Testis (tissue), 2 donors: ENCODE measurements at regions not wholly inside any gene's neighbourhood (a gene's known extent, or its start where the extent isn't known, plus 50 kb on each side); places are given as distances from the start of the nearest gene placed in this dataset.

Experiments
- CTCF ChIP-seq, 3 experiments: fragments of 450-650 bp in 2 of 3; fragments of 200-600 bp in 1 of 3; sonication (generic) in 1 of 3; IDR thresholded peaks; one replicate each; pipeline ENCODE4 v1.5.1; 2016 to 2019; ENCODE audit warnings: antibody characterized with exemption in 3 of 3, mild to moderate bottlenecking in 2 of 3, moderate library complexity in 1 of 3
- POLR2A ChIP-seq: fragments of 450-650 bp; IDR thresholded peaks from one replicate; pipeline ENCODE4 v1.6.1; 2017; ENCODE audit warnings: antibody characterized with exemption, mild to moderate bottlenecking, moderate library complexity

GRCh38 chr18:29154758-29155725, 978.1 kb upstream of the CDH2 start:
- no peak for TF ChIP-seq CTCF (IDR thresholded peaks at IDR 0.05)
- no peak for TF ChIP-seq POLR2A
